Stimulated activated effector memory CD8-positive, alpha-beta T cell treated with anti-CD3 and anti-CD28 coated beads, Interleukin-12 subunit alpha, Interleukin-12 subunit beta, amount 100 ng/mL, for 72 hours (primary cell): ENCODE measurements at regions not wholly inside any gene's neighbourhood (a gene's known extent, or its start where the extent isn't known, plus 50 kb on each side); places are given as distances from the start of the nearest gene placed in this dataset.

Source experiments
- ATAC-seq: fragments of 150-1000 bp; cut with Tn5 transposase; 2 replicates; pipeline ENCODE4 v1.10.0; 2021
- DNase-seq, 2 donors: peaks; one replicate each; pipeline ENCODE4 v3.0.0; 2021 to 2022; ENCODE audit warnings: low spot score in 2 of 2
- H3K27ac Mint-ChIP-seq: one replicate; pipeline ENCODE4 v1.8.0; 2022; ENCODE audit warnings: mild to moderate bottlenecking, mixed read lengths
- H3K36me3 Mint-ChIP-seq: one replicate; pipeline ENCODE4 v1.8.0; 2022; ENCODE audit warnings: mild to moderate bottlenecking, mixed read lengths
- H3K4me1 Mint-ChIP-seq: one replicate; pipeline ENCODE4 v1.8.0; 2022; ENCODE audit warnings: mixed read lengths
- H3K4me3 Mint-ChIP-seq: one replicate; pipeline ENCODE4 v1.8.0; 2022; ENCODE audit warnings: mild to moderate bottlenecking, mixed read lengths
- H3K9me3 Mint-ChIP-seq: one replicate; pipeline ENCODE4 v1.8.0; 2022; ENCODE audit warnings: mixed read lengths

DNA sequence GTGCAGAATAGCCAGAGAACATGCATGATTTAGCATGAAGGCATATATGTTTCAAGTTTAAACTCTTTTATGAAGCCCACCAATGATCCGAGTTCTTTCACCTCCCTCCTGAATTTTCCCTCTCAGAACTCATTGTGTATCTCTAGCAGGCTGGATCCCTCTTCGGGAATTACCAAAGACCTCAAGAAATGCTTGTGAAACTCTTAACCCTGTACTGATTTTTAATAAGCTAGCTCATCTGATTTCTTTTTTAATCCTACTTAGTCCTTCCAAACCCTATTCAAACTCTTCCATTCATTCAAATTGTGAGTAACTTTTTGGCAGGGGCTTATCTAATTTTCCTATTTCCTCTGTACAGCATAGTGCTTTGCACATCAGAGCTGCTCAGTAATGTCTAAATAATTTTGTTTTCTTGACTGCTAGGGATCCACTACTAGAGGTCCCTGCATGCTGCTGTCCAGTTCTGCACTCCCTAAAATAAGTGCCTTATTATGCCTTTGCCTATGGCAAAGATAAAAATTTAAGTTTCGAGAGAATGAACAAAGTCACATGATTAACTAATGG lies 723.8 kb downstream of the CDH11 start:
- Mint-ChIP-seq H3K4me3 (no peak overlapping the region), H3K36me3 (no peaks in the 10 kb centered on the region), H3K27ac (no peak overlapping the region), H3K9me3 (peaks cover 13% of the 10 kb centered on the region), H3K4me1 (no peaks in the 10 kb centered on the region)
- no peak for ATAC-seq
- no peak for DNase-seq

DNA sequence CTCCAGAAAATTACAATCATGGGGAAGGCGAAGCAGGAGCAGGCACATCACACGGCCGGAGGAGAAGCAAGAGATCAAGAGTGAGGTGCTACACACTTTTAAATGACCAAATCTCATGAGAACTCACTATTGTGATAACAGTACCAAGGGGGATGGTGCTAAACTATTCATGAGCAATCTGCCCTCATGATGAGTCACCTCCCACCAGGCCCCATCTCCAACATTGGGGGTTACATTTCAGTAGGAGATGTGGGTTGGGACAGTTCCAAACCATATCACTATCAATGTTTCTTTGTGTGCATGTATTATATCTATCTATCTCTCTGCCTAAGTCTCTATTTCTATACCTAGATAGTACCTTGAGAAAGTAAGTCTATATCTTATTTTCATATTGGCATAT lies 724.8 kb downstream of the CDH11 start:
- no peak for ATAC-seq
- peaks cover 12% of the 10 kb centered on the region for H3K9me3 Mint-ChIP-seq
- H3K36me3 Mint-ChIP-seq = no peaks in the 10 kb centered on the region
- no peak for DNase-seq
- no peak overlapping the region for H3K4me3 Mint-ChIP-seq
- H3K27ac Mint-ChIP-seq = no peak overlapping the region
- no peaks in the 10 kb centered on the region for H3K4me1 Mint-ChIP-seq

DNA sequence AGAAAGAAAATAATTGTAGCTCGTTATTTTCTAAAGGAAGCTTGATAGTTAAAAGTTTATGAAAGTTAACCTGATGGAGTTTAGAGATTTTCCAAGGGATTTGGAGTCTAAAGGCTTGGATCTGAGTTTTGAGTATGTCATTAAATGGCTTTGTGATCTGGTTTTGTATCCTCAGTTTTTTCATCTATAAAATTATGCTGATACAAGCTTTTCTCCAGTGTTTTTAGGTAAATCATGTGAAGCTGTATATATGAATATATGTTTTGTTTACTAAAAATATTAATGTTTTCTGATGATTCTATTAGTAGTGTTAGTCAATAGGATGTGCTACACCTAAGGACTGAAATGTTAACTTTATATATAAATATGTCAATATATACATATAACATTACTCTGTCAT lies 727.8 kb downstream of the CDH11 start:
- Mint-ChIP-seq H3K4me3 (no peak overlapping the region), H3K4me1 (no peaks in the 10 kb centered on the region)

DNA sequence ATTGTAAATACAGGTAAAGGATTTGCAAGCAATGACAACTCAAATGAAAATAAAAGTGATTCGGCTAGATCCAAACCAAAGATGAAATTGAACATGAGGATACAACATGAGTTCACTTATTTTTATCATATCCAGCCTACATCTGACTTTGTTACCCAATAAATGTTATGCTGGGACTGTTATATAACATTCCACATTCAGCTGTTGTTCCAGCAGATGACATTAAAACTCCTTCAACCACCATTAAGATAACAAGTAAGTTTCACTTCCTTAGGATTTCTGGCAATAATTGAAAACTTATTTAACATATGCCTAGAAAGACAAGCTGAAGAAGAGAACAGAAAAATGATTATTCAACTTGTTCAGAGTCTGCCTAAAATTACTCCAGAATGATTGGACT lies 729.4 kb downstream of the CDH11 start:
- no peak overlapping the region for H3K4me3 Mint-ChIP-seq
- no peaks in the 10 kb centered on the region for H3K4me1 Mint-ChIP-seq
- DNase-seq (no peak), ATAC-seq (no peak)
- no peak overlapping the region for H3K27ac Mint-ChIP-seq
- H3K9me3 Mint-ChIP-seq = peaks cover 15% of the 10 kb centered on the region
- no peaks in the 10 kb centered on the region for H3K36me3 Mint-ChIP-seq

More for the DNA sequence above, 727.8 kb downstream of the CDH11 start:
- DNase-seq (no peak), ATAC-seq (no peak)
- Mint-ChIP-seq H3K36me3 (no peaks in the 10 kb centered on the region), H3K27ac (no peak overlapping the region), H3K9me3 (peaks cover 15% of the 10 kb centered on the region)

DNA sequence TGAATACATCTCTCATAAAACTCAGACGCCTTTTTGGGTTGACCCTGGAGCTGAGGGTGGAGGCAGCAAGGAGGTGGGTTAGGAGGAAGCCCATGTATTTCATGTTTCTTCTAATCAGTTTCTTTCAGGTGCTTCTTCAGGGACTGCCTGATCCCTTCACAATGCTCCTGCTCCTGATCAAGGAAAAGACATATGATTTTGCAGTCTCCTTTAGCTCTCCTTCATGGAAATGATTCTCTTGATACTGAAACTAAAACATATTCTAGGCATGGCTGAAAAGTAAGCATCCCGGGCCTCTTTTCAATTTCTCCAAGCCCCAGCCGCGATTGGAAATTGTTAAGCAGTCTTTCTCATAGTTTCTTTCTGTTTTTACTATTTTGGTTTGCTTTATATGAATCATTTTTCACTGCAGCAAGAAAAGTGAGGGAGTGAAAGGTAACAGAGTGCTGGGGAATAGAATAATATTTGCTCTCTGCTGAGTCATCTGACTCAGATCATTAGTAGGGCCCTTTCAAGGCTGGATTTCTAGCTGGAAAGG lies 730.7 kb downstream of the CDH11 start:
- H3K9me3 Mint-ChIP-seq = peaks cover 14% of the 10 kb centered on the region
- ATAC-seq (no peak), DNase-seq (no peak)
- no peak overlapping the region for H3K4me3 Mint-ChIP-seq
- H3K4me1 Mint-ChIP-seq = no peaks in the 10 kb centered on the region
- no peaks in the 10 kb centered on the region for H3K36me3 Mint-ChIP-seq
- no peak overlapping the region for H3K27ac Mint-ChIP-seq

DNA sequence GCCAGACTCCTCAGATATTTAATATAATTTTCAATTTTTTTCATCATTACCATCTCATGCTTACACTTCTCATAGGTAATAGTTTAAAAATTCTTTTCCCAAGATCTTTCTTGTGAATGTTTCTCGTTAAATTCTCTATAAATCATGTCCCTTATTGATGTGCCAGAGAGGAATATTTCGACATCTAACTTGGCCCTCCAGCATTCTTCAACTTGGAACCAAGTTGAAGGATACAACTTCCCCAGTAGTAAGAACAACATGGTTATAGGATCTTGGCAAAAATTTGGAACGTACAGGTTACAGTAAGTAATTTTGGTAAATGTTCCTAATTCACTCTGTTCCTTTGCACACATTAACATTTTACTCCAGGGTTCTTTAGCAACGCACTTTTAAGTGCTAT lies 731.8 kb downstream of the CDH11 start:
- DNase-seq (no peak), ATAC-seq (no peak)
- Mint-ChIP-seq H3K27ac (no peak overlapping the region), H3K4me3 (no peak overlapping the region), H3K9me3 (peaks cover 17% of the 10 kb centered on the region), H3K36me3 (no peaks in the 10 kb centered on the region), H3K4me1 (no peaks in the 10 kb centered on the region)

DNA sequence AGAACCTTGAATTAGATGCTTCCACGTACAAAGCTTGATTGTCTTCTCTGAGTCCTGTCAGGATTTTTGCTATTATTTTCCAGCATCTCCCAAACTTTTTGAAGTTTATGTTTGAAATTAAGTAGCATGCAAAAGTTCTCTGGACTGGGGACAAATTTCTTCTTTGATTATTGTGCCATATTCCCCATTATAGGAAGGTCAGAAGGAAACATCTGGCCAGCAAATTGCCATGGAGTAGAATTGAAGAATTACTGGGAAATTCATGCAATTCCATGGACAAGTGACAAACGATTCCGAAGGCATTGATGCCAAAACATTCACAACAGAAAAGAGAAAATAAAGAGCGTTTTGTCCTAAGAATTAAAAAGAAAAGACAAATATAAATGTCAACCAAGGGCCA lies 737.2 kb downstream of the CDH11 start:
- H3K36me3 Mint-ChIP-seq = no peaks in the 10 kb centered on the region
- no peak overlapping the region for H3K27ac Mint-ChIP-seq
- H3K4me3 Mint-ChIP-seq = no peak overlapping the region
- peaks cover 17% of the 10 kb centered on the region for H3K9me3 Mint-ChIP-seq
- no peak for ATAC-seq
- H3K4me1 Mint-ChIP-seq = no peaks in the 10 kb centered on the region
- DNase-seq = no peak

DNA sequence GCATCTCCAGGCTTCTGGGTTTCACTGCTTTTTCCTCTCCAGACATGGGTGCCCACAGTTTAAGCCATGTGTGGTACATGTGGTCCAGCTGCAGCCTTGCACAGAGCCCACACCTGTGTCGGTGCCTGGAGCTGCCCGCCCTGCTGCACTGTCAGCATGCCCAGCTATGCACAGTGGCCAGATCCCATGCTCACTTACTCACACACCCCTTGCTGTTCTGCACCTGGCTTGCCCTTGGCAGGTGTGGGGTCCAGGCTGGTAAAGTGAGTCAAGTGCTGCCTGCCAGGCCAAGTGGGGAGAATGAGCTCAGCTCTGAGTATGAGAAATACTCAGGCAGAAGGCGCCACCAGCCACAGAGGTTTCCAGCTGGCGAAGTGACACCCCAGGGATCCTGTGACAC lies 739.9 kb downstream of the CDH11 start:
- H3K4me3 Mint-ChIP-seq = no peak overlapping the region
- no peak for ATAC-seq

DNA sequence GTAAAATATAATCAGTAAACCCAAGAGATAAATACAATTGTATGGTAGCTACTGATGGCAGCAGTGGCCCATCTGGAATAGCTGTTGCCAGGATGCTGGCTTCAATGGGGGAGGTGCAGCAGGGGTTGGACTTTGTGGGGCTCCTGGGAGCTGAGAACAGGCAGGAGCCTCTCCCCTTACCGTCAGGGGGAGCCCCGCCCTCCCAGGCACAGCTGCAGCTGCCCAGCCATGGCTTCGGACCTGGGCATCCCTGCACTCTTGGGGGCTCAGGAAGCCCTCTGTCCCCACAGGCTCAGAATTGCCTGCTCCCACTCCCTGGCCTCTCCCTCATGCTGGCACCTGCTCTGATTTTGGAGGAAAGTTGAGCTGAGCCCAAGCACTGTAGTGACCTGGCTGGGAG lies 741.1 kb downstream of the CDH11 start:
- H3K4me3 Mint-ChIP-seq = no peak overlapping the region
- DNase-seq (no peak), ATAC-seq (no peak)
- no peaks in the 10 kb centered on the region for H3K36me3 Mint-ChIP-seq
- H3K9me3 Mint-ChIP-seq = peaks cover 12% of the 10 kb centered on the region
- H3K4me1 Mint-ChIP-seq = no peaks in the 10 kb centered on the region
- no peak overlapping the region for H3K27ac Mint-ChIP-seq

More for the DNA sequence above, 739.9 kb downstream of the CDH11 start:
- H3K36me3 Mint-ChIP-seq = no peaks in the 10 kb centered on the region
- H3K27ac Mint-ChIP-seq = no peak overlapping the region
- DNase-seq = no peak
- no peaks in the 10 kb centered on the region for H3K4me1 Mint-ChIP-seq
- peaks cover 18% of the 10 kb centered on the region for H3K9me3 Mint-ChIP-seq

DNA sequence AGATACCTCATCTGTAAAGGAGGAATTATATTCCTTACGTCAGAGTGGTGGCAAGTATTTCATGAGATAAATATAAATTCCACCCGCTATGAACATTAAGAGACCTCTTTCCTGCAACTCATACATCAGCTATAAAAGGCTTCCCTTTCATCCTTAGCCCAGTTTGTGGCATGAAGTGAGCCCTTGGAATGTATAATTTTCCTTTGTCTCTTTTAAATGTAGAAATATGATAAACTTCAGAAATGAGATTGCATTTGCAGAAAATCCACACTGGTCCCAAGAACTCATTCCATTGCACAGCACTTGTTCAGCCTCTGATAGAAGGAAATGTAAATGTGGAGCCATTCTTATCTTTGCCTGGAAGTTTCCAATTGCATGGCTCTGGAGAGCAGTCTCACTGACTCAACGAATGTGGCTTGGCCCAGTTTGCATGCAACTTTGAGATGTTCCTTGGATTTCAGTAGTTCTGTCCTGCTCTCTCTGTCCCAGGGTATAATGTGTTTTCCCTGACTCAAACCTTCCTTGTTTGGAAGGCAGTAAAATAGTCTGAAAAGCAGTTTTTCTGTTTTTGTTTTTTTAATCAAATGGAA lies 746.4 kb downstream of the CDH11 start:
- Mint-ChIP-seq H3K9me3 (peaks cover 8% of the 10 kb centered on the region), H3K4me3 (no peak overlapping the region), H3K27ac (no peak overlapping the region), H3K4me1 (no peaks in the 10 kb centered on the region), H3K36me3 (no peaks in the 10 kb centered on the region)
- DNase-seq (no peak), ATAC-seq (no peak)

DNA sequence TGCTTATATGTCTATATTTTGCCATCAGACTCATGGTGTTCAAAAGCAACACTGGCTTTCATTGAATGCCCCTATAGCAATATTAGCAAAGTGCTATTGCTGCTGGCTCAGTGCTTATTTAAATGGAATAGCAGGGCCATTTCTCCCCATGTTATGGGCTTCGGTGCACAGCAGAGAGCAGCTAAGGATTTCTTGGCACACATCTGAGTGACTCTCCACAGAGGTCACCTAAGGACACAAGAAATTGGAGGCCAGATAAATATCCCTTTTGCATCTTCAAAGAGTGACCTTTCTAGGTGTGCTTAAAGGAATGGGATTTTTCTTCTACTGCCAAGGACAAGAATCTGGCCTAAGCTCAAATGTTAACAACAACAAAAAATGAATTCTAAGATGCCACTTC lies 751.8 kb downstream of the CDH11 start:
- H3K27ac Mint-ChIP-seq = no peak overlapping the region
- no peak for DNase-seq
- ATAC-seq = no peak
- H3K4me3 Mint-ChIP-seq = no peak overlapping the region
- H3K4me1 Mint-ChIP-seq = no peaks in the 10 kb centered on the region
- H3K9me3 Mint-ChIP-seq = peaks cover 11% of the 10 kb centered on the region
- H3K36me3 Mint-ChIP-seq = no peaks in the 10 kb centered on the region

DNA sequence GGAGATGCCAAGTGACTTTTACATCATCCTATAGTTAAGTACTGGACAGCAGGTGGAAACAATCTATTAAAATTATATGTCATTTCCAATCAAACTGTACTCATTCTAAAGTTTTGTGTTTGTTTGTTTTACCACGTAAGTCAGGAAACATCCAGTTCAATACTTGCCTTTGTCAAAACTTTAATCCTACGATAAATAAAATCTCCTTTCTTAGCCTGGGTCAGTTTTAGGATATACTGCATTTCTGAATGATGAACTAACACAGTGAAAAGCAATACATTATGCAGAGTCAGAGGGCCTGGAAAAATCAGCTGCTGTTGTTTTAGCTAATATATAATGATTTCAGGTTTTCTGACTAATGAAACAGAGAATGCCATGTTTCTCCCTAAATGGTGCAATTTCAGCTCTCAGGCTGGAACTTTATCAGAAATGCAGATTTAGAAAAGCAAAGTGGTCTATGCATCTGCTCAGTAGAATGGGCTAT lies 756.4 kb downstream of the CDH11 start:
- DNase-seq (no peak), ATAC-seq (no peak)
- no peak overlapping the region for H3K4me3 Mint-ChIP-seq
- peaks cover 16% of the 10 kb centered on the region for H3K9me3 Mint-ChIP-seq
- no peak overlapping the region for H3K27ac Mint-ChIP-seq
- no peaks in the 10 kb centered on the region for H3K36me3 Mint-ChIP-seq
- H3K4me1 Mint-ChIP-seq = no peaks in the 10 kb centered on the region

DNA sequence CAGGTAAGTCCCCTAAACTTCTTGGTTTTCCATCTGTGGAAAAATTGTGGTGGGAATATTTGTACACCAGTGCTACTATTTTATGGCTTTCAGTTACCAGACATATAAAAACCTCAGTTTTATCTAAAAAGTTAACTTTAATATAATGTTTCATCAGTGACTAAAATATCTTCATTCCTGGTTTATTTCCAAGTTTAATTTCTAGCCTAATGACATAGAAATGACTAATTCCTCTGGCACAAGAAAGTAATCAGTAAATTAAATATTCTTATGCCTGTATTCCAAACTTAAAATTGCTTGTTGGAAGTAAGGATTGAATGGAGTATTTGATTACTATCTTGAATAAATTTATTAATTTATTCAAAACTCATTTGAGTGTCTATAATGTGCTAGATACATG lies 757.0 kb downstream of the CDH11 start:
- no peak for DNase-seq
- ATAC-seq = no peak
- Mint-ChIP-seq H3K9me3 (peaks cover 17% of the 10 kb centered on the region), H3K4me3 (no peak overlapping the region), H3K36me3 (no peaks in the 10 kb centered on the region), H3K4me1 (no peaks in the 10 kb centered on the region), H3K27ac (no peak overlapping the region)

DNA sequence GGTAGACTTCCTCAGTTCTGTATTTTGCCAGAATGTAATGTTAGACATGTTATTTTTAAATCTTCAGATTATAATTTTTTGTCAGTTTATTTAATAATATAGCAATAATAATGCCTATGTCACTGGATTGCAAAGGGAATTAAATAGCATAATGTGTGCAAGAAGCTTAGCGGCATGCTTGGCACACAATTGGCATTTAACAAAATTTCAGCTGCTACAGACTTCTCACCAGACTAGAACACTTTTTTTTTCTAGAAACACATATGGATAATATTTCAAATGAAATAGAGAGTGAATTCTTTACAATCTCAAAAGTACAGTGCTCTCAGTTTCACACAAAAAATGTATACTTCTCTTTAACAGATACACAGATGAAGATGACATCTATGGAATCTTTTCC lies 757.4 kb downstream of the CDH11 start:
- H3K27ac Mint-ChIP-seq = no peak overlapping the region
- H3K4me3 Mint-ChIP-seq = no peak overlapping the region
- H3K9me3 Mint-ChIP-seq = peaks cover 16% of the 10 kb centered on the region
- H3K4me1 Mint-ChIP-seq = no peaks in the 10 kb centered on the region
- ATAC-seq = no peak
- H3K36me3 Mint-ChIP-seq = no peaks in the 10 kb centered on the region
- DNase-seq = no peak

DNA sequence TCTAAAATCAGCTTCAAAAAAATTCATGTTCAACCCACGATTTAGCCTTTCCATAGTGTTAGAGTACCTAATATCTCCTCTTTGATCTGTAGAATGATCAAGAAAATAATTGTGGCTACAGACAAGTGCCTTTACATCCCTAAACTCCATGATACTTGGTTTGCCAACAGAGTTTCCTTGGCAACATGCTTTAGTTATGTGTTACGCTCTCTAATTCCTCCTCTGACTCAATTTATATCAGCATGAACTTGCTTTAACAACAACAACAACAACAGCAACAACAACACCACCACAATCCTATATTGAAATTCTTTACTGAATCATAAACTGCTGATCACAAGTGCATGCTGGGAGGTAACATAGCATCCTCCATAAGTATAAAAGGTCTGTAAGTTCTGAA lies 757.8 kb downstream of the CDH11 start:
- Mint-ChIP-seq H3K27ac (no peak overlapping the region), H3K4me1 (no peaks in the 10 kb centered on the region), H3K36me3 (no peaks in the 10 kb centered on the region), H3K4me3 (no peak overlapping the region), H3K9me3 (peaks cover 16% of the 10 kb centered on the region)
- no peak for DNase-seq
- ATAC-seq = no peak

DNA sequence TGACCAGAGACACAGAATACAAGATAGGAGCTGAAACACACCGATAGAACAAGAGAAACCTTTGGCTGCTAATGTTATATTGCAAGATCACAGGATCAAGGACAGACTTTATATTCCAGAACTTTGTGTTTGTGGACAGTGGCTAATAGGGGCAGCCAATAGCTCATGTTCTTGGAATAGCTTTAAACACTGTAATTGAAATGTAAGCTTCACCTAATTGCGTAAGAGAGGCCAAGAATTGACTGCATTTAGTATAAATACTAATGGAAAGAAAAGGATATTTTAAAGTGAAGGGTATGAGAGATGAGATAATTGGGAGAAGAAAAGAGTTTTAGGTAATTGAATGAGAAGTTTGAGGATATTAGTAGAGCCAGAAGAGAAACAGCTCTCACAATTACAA lies 758.8 kb downstream of the CDH11 start:
- no peak for DNase-seq
- ATAC-seq = no peak
- no peaks in the 10 kb centered on the region for H3K4me1 Mint-ChIP-seq
- no peak overlapping the region for H3K27ac Mint-ChIP-seq
- no peaks in the 10 kb centered on the region for H3K36me3 Mint-ChIP-seq
- H3K9me3 Mint-ChIP-seq = peaks cover 16% of the 10 kb centered on the region
- no peak overlapping the region for H3K4me3 Mint-ChIP-seq
